K562 (cell line): ENCODE measurements at regions not wholly inside any gene's neighbourhood (a gene's known extent, or its start where the extent isn't known, plus 50 kb on each side); places are given as distances from the start of the nearest gene placed in this dataset.

Experiments used
- ATAC-seq: fragments of 200-7000 bp; cut with Tn5 transposase; 3 replicates; pipeline ENCODE4 v1.9.1; 2020; ENCODE audit warnings: moderate library complexity
- BruUV-seq: library from RNA; stranded (reverse); fragments of 400-500 nt; replicated peaks from 2 replicates; lab custom pipeline; 2021; lab: Mats Ljungman, UMichigan
- CTCF ChIA-PET: fragments of 300-600 bp; formaldehyde crosslinking; extraction: SDS; loops from one replicate; lab custom pipeline; 2021; ENCODE audit warnings: low intra/inter-chr PET ratio; lab: Yijun Ruan, JAX
- POLR2A ChIA-PET: fragments of 300-600, 350-650 bp; sonication (Branson Sonifier 250); formaldehyde crosslinking; extraction: SDS; loops from one replicate; lab custom pipeline; 2021; ENCODE audit warnings: antibody characterized with exemption, inconsistent platforms; lab: Yijun Ruan, JAX
- DNase-seq, 4 experiments: peaks; one replicate each; pipeline versions ENCODE4 v3.0.0 to v3.0.0-alpha.2; 2011 to 2018; ENCODE audit warnings: low spot score in 3 of 4, mixed read lengths in 3 of 4; ENCODE audit errors: extremely low read depth in 1 of 4
- FAIRE-seq: peaks from 2 replicates; lab custom pipeline; 2011; peaks lifted over from hg19 to GRCh38; lab: Jason Lieb, UNC
- H2AFZ ChIP-seq: 2 replicates; pipeline ENCODE4 v1.6.0; 2011; ENCODE audit warnings: low read depth, low read length, control low read depth, inconsistent platforms
- H3K27ac ChIP-seq: fragments of 200-600 bp; 3 replicates; pipeline ENCODE4 v1.8.0; 2011; ENCODE audit warnings: low read depth, mild to moderate bottlenecking, control low read depth, inconsistent platforms, low read length, moderate library complexity, mixed read lengths; ENCODE audit errors: extremely low read depth
- H3K27me3 ChIP-seq, 2 experiments: fragments of 300-600 bp in 1 of 2; 2 replicates in 1 of 2; 3 replicates in 1 of 2; pipeline versions ENCODE4 v1.6.0 to v1.8.0; 2011; ENCODE audit warnings: inconsistent platforms in 2 of 2, low read length in 2 of 2, mild to moderate bottlenecking in 1 of 2, mixed read lengths in 1 of 2, moderate library complexity in 1 of 2; ENCODE audit not compliant: control insufficient read depth in 2 of 2, insufficient read depth in 2 of 2
- H3K36me3 ChIP-seq: fragments of 300-600 bp; 3 replicates; pipeline ENCODE4 v1.8.0; 2011; ENCODE audit warnings: mild to moderate bottlenecking, low read length, inconsistent platforms; ENCODE audit not compliant: control insufficient read depth, insufficient read depth
- H3K4me1 ChIP-seq, 2 experiments: fragments of 200-600 bp in 1 of 2; replicated peaks in 1 of 2; 2 replicates in 1 of 2; 3 replicates in 1 of 2; pipeline versions ENCODE4 v1.5.1 to v1.8.0; 2011; ENCODE audit warnings: inconsistent platforms in 2 of 2, low read length in 2 of 2, mild to moderate bottlenecking in 1 of 2, mixed read lengths in 1 of 2, moderate library complexity in 1 of 2; ENCODE audit not compliant: control insufficient read depth in 2 of 2, insufficient read depth in 2 of 2
- H3K4me2 ChIP-seq: 2 replicates; pipeline ENCODE4 v1.6.1; 2011; ENCODE audit warnings: low read length, control low read depth, inconsistent platforms, mixed read lengths; ENCODE audit not compliant: insufficient read depth
- H3K4me3 ChIP-seq: fragments of 200-600 bp; sonication (generic), shearing (Covaris generic); 2 replicates; pipeline ENCODE4 v1.5.1; 2016; ENCODE audit warnings: control low read depth, inconsistent platforms
- H3K79me2 ChIP-seq: fragments of 200-600 bp; 3 replicates; pipeline ENCODE4 v1.8.0; 2011; ENCODE audit warnings: low read length, inconsistent platforms; ENCODE audit not compliant: control insufficient read depth, insufficient read depth
- H3K9ac ChIP-seq, 2 experiments: 2 replicates each; pipeline versions ENCODE4 v1.6.0 to v1.6.1; 2011; ENCODE audit warnings: low read depth in 2 of 2, low read length in 2 of 2, control low read depth in 1 of 2, inconsistent platforms in 1 of 2, mild to moderate bottlenecking in 1 of 2, mixed read lengths in 1 of 2; ENCODE audit not compliant: insufficient read depth in 1 of 2
- H3K9me1 ChIP-seq: one replicate; pipeline ENCODE4 v1.6.0; 2011; ENCODE audit warnings: inconsistent platforms, mild to moderate bottlenecking, low read length, moderate library complexity; ENCODE audit not compliant: control insufficient read depth, insufficient read depth
- H3K9me3 ChIP-seq: replicated peaks from 2 replicates; pipeline ENCODE4 v1.5.1; 2011; ENCODE audit warnings: low read depth, low read length, inconsistent platforms; ENCODE audit not compliant: control insufficient read depth, insufficient read depth
- H4K20me1 ChIP-seq: replicated peaks from 2 replicates; pipeline ENCODE4 v1.6.1; 2011; ENCODE audit warnings: low read length, inconsistent platforms, mixed read lengths; ENCODE audit not compliant: control insufficient read depth, insufficient read depth
- CREM ChIP-seq: IDR thresholded peaks from 2 replicates; pipeline ENCODE4 v1.6.1; 2014; ENCODE audit warnings: antibody characterized with exemption, low read depth
- HMGN3 ChIP-seq: IDR thresholded peaks from 2 replicates; pipeline ENCODE4 v1.6.1; 2011; ENCODE audit warnings: borderline replicate concordance, low read depth, mild to moderate bottlenecking, mixed read lengths, low read length; ENCODE audit not compliant: insufficient read length; ENCODE audit errors: extremely low read depth
- KDM2B ChIP-seq: fragments of 250-450 bp; sonication (Bioruptor Pico); IDR thresholded peaks from 2 replicates; pipeline ENCODE4 v1.8.0; 2021; ENCODE audit warnings: mild to moderate bottlenecking, moderate library complexity
- KDM4B ChIP-seq, 2 experiments: fragments of 450-650 bp in 1 of 2; sonication (generic) in 1 of 2; IDR thresholded peaks; 2 replicates each; pipeline ENCODE4 v1.6.1; 2016 to 2017; ENCODE audit warnings: borderline replicate concordance in 2 of 2, antibody characterized with exemption in 1 of 2, low read depth in 1 of 2, mild to moderate bottlenecking in 1 of 2
- KLF13 ChIP-seq: fragments of 450-650 bp; IDR thresholded peaks from 2 replicates; pipeline ENCODE4 v1.6.1; 2016; ENCODE audit warnings: missing genetic modification characterization, low read depth, mild to moderate bottlenecking, missing compliant biosample characterization, moderate library complexity, borderline replicate concordance
- MBD2 ChIP-seq: sonication (generic); IDR thresholded peaks from 2 replicates; pipeline ENCODE4 v1.6.1; 2016; ENCODE audit warnings: low read depth, borderline replicate concordance
- ZBTB7A ChIP-seq: IDR thresholded peaks from 2 replicates; pipeline ENCODE4 v1.6.1; 2011; ENCODE audit warnings: low read depth, mild to moderate bottlenecking, low read length, moderate library complexity, borderline replicate concordance; ENCODE audit not compliant: control insufficient read depth
- ZNF551 ChIP-seq: fragments of 250-450 bp; sonication (Bioruptor Pico); IDR thresholded peaks from 2 replicates; pipeline ENCODE4 v1.5.0; 2021; ENCODE audit warnings: mild to moderate bottlenecking, moderate library complexity
- WGBS: fragments of 100-300 bp; shearing (Covaris generic); methylation state at CpG from one replicate; pipeline ENCODE4 v1.1.6; 2016; ENCODE audit warnings: low coverage, mixed read lengths; ENCODE audit not compliant: insufficient coverage; ENCODE audit errors: missing lambda C conversion rate; 5-methylcytosine and 5-hydroxymethylcytosine counted together
- in situ Hi-C: fragments of 300-500 bp; cut with MboI; formaldehyde crosslinking; loops from 4 replicates; pipeline ENCODE4 v1.15.0; 2018; ENCODE audit warnings: inconsistent platforms, mixed read lengths
- intact Hi-C: fragments of 100-400 bp; cut with micrococcal nuclease; formaldehyde crosslinking; loops from 2 replicates; pipeline ENCODE4 v1.14.2; 2022
- TF ChIP-seq, protein P1 (sequence below), 2 experiments: fragments of 450-650 bp in 1 of 2; sonication (generic) in 1 of 2; formaldehyde crosslinking in 1 of 2; IDR thresholded peaks in 1 of 2; conservative IDR thresholded peaks in 1 of 2; 2 replicates each; pipeline versions ENCODE4 v1.6.1 to v1.8.1; 2016 to 2023; ENCODE audit warnings: mild to moderate bottlenecking in 2 of 2, moderate library complexity in 2 of 2, inconsistent platforms in 1 of 2, missing genetic modification reagents in 1 of 2
- TF ChIP-seq, protein P2 (sequence below): IDR thresholded peaks from 2 replicates; pipeline ENCODE4 v1.6.1; 2011; ENCODE audit not compliant: insufficient read length; ENCODE audit errors: extremely low read depth

DNA sequence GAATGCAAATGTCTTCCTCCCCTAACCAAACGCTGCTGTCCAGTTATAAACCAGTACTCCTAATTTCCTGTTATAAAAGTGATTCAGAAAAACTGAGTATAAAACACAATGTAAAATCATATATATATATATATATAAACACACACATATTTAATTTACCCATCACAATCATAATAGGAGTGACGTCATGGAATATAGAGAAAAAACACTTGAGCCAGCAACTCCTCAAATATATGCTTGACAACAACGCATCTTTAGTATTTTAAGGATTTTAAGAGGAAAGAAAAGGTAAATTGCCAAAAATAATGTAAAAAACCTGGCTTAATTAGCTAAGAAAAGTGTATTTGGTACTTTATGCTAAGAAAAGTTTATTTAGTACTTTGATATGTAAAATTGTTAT is 2701.7 kb downstream of the PCDH7 start:
- Histone ChIP-seq H3K79me2 (no peaks in the 10 kb centered on the region), H3K27ac (no peak overlapping the region), H3K9me3 (no peaks in the 10 kb centered on the region), H2AFZ (no peak overlapping the region), H3K27me3 (no peaks in the 10 kb centered on the region), H4K20me1 (no peaks in the 10 kb centered on the region), H3K4me2 (no peak overlapping the region), H3K9me1 (no peaks in the 10 kb centered on the region), H3K4me3 (no peak overlapping the region), H3K9ac (no peak overlapping the region), H3K36me3 (no peaks in the 10 kb centered on the region), H3K4me1 (no peaks in the 10 kb centered on the region)
- DNase-seq (no peak), ATAC-seq (no peak), FAIRE-seq (no peak)
- intact Hi-C loops (no loop called here), in situ Hi-C loops (no loop called here)
- no TSS peak for BruUV-seq
- TF ChIP-seq ZBTB7A (no peak), KLF13 (no peak), KDM2B (CRISPR knock-in tag) (no peak)
- TF ChIP-seq, protein P1, sequence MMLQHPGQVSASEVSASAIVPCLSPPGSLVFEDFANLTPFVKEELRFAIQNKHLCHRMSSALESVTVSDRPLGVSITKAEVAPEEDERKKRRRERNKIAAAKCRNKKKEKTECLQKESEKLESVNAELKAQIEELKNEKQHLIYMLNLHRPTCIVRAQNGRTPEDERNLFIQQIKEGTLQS (IDR thresholded peaks at IDR 0.05) = 0 out of 2 replicates have a peak, but pooled peaks have one; percentile 8
- TF ChIP-seq, protein P1 (CRISPR knock-in tag; conservative IDR thresholded peaks at IDR 0.05) = no peak
- ChIA-PET POLR2A (no interaction called here), CTCF (no interaction called here)
- 0% methylated on average over 3 of the region's 3 CpGs for WGBS

DNA sequence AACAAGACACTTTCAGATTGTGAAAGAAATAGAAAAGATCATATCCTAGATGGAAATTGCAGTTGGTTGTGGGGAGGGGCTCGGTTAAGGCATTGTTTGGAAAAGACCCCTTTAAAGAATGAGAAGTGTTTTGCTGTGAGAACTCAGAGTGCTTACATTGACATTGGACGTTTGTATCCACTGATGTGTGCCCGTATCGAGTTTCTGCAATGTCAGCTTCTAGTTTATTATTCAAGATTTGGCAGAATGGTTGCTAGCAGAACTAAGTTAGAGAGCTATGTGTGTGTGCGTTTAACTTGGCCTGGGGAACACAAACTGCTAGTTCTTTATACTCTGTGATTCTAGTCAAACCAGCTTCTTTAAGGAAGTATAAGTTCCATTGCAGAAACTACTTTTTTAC is 2702.5 kb downstream of the PCDH7 start:
- in situ Hi-C loops (no loop called here), intact Hi-C loops (no loop called here)
- no peaks in the 10 kb centered on the region for H3K9me3 ChIP-seq
- no peaks in the 10 kb centered on the region for H3K79me2 ChIP-seq
- no peak overlapping the region for H3K4me2 ChIP-seq
- H3K27ac ChIP-seq = no peak overlapping the region
- H3K4me1 ChIP-seq = no peaks in the 10 kb centered on the region
- BruUV-seq = no TSS peak
- ATAC-seq (no peak), DNase-seq (no peak), FAIRE-seq (no peak)
- CTCF ChIA-PET = no interaction called here
- no peaks in the 10 kb centered on the region for H3K36me3 ChIP-seq
- POLR2A ChIA-PET = no interaction called here
- no peak overlapping the region for H3K9ac ChIP-seq
- no peak overlapping the region for H2AFZ ChIP-seq
- H3K4me3 ChIP-seq = no peak overlapping the region
- no peaks in the 10 kb centered on the region for H4K20me1 ChIP-seq
- 0% methylated on average over 5 of the region's 5 CpGs for WGBS
- no peaks in the 10 kb centered on the region for H3K27me3 ChIP-seq
- H3K9me1 ChIP-seq = no peaks in the 10 kb centered on the region
- TF ChIP-seq MBD2 (no peak), KDM4B (IDR thresholded peaks at IDR 0.05; ENCODE audit: borderline replicate concordance in 2 of 2, low read depth in 1 of 2) (no peak), ZNF551 (CRISPR knock-in tag) (no peak), HMGN3 (no peak), CREM (no peak)
- TF ChIP-seq, protein P2, sequence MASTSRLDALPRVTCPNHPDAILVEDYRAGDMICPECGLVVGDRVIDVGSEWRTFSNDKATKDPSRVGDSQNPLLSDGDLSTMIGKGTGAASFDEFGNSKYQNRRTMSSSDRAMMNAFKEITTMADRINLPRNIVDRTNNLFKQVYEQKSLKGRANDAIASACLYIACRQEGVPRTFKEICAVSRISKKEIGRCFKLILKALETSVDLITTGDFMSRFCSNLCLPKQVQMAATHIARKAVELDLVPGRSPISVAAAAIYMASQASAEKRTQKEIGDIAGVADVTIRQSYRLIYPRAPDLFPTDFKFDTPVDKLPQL = no peak
